DOHH2 (cell line): ENCODE measurements at regions not wholly inside any gene's neighbourhood (a gene's known extent, or its start where the extent isn't known, plus 50 kb on each side); places are given as distances from the start of the nearest gene placed in this dataset.

Experiments used
- H3F3A ChIP-seq: fragments of 200-600 bp; sonication (generic), shearing (Covaris generic); 2 replicates; pipeline ENCODE4 v1.6.0; 2016; ENCODE audit warnings: antibody characterized with exemption, mild to moderate bottlenecking; ENCODE audit not compliant: control insufficient read depth, insufficient read depth
- H3K27ac ChIP-seq: fragments of 200-600 bp; sonication (generic); 2 replicates; pipeline ENCODE4 v1.5.1; 2014; ENCODE audit warnings: low read depth, mild to moderate bottlenecking, low read length, moderate library complexity
- H3K27me3 ChIP-seq: fragments of 200-600 bp; sonication (generic); 2 replicates; pipeline ENCODE4 v1.6.1; 2014; ENCODE audit warnings: mild to moderate bottlenecking, low read length, mixed read lengths; ENCODE audit not compliant: control insufficient read depth
- H3K36me3 ChIP-seq: fragments of 200-600 bp; sonication (generic); 2 replicates; pipeline ENCODE4 v1.6.1; 2014; ENCODE audit warnings: mild to moderate bottlenecking, low read length, moderate library complexity, mixed read lengths; ENCODE audit not compliant: control insufficient read depth
- H3K4me1 ChIP-seq: fragments of 200-600 bp; sonication (generic); 2 replicates; pipeline ENCODE4 v1.6.1; 2014; ENCODE audit warnings: mild to moderate bottlenecking, low read length, mixed read lengths; ENCODE audit not compliant: control insufficient read depth
- H3K4me2 ChIP-seq: fragments of 200-600 bp; sonication (generic); 2 replicates; pipeline ENCODE4 v1.6.0; 2014; ENCODE audit warnings: mild to moderate bottlenecking, low read length, moderate library complexity
- H3K4me3 ChIP-seq: fragments of 200-600 bp; sonication (generic); 2 replicates; pipeline ENCODE4 v1.5.1; 2014; ENCODE audit warnings: mild to moderate bottlenecking, low read length, mixed read lengths
- H3K79me2 ChIP-seq: fragments of 200-600 bp; sonication (generic); 2 replicates; pipeline ENCODE4 v1.6.1; 2014; ENCODE audit warnings: mild to moderate bottlenecking, low read length, mixed read lengths; ENCODE audit not compliant: control insufficient read depth
- H3K9me2 ChIP-seq: fragments of 200-600 bp; sonication (generic); replicated peaks from 2 replicates; pipeline ENCODE4 v1.6.1; 2014; ENCODE audit warnings: mild to moderate bottlenecking, low read length, mixed read lengths; ENCODE audit not compliant: control insufficient read depth
- H3K9me3 ChIP-seq: fragments of 200-600 bp; sonication (generic); 2 replicates; pipeline ENCODE4 v1.6.1; 2014; ENCODE audit warnings: antibody characterized with exemption, low read length, mixed read lengths; ENCODE audit not compliant: control insufficient read depth, insufficient read depth
- H4K20me1 ChIP-seq: fragments of 200-600 bp; sonication (generic); 2 replicates; pipeline ENCODE4 v1.6.0; 2014; ENCODE audit warnings: low read depth, mild to moderate bottlenecking, antibody characterized with exemption, low read length, moderate library complexity; ENCODE audit not compliant: control insufficient read depth, insufficient read depth
- CTCF ChIP-seq: fragments of 200-600 bp; sonication (generic); IDR thresholded peaks from one replicate; pipeline ENCODE4 v1.5.1; 2014; ENCODE audit warnings: antibody characterized with exemption, mild to moderate bottlenecking, low read depth, low read length; ENCODE audit not compliant: poor library complexity, severe bottlenecking
- EZH2phosphoT487 ChIP-seq: fragments of 200-600 bp; sonication (generic); IDR thresholded peaks from 2 replicates; pipeline ENCODE4 v1.6.1; 2017; ENCODE audit warnings: borderline replicate concordance, mild to moderate bottlenecking, antibody characterized with exemption, low read length, moderate library complexity, mixed read lengths

GRCh38 chr1:87926921-87927320 lies 598.2 kb downstream of the LMO4 start:
- Histone ChIP-seq H4K20me1 (no peaks in the 10 kb centered on the region), H3K9me2 (no peaks in the 10 kb centered on the region), H3K36me3 (no peaks in the 10 kb centered on the region), H3K79me2 (no peaks in the 10 kb centered on the region), H3K27me3 (no peaks in the 10 kb centered on the region), H3K9me3 (peaks cover 6% of the 10 kb centered on the region; the same call in 1 of the 2 replicates), H3K4me3 (no peak overlapping the region), H3K4me1 (no peaks in the 10 kb centered on the region), H3K4me2 (no peak overlapping the region), H3F3A (no peaks in the 10 kb centered on the region), H3K27ac (no peak overlapping the region)
- TF ChIP-seq CTCF (no peak), EZH2phosphoT487 (no peak)

GRCh38 chr1:87927391-87928280 lies 599.0 kb downstream of the LMO4 start:
- H3K4me3 ChIP-seq, result no peak overlapping the region
- H3F3A ChIP-seq, result no peaks in the 10 kb centered on the region
- no peak overlapping the region for H3K27ac ChIP-seq
- no peaks in the 10 kb centered on the region for H3K79me2 ChIP-seq
- peaks cover 9% of the 10 kb centered on the region; the same call in 1 of the 2 replicates for H3K9me3 ChIP-seq
- no peaks in the 10 kb centered on the region for H3K27me3 ChIP-seq
- no peaks in the 10 kb centered on the region for H3K9me2 ChIP-seq
- H3K4me1 ChIP-seq, result no peaks in the 10 kb centered on the region
- H4K20me1 ChIP-seq, result no peaks in the 10 kb centered on the region
- no peak overlapping the region for H3K4me2 ChIP-seq
- H3K36me3 ChIP-seq, result no peaks in the 10 kb centered on the region
- TF ChIP-seq CTCF (no peak), EZH2phosphoT487 (no peak)

GRCh38 chr1:87928623-87929022 lies 599.9 kb downstream of the LMO4 start:
- Histone ChIP-seq H3K36me3 (no peaks in the 10 kb centered on the region), H3F3A (no peaks in the 10 kb centered on the region), H3K4me3 (no peak overlapping the region)

More at GRCh38 chr1:87928623-87929022, 599.9 kb downstream of the LMO4 start:
- Histone ChIP-seq H3K27ac (no peak overlapping the region), H3K4me1 (no peaks in the 10 kb centered on the region), H3K79me2 (no peaks in the 10 kb centered on the region), H3K27me3 (no peaks in the 10 kb centered on the region), H4K20me1 (no peaks in the 10 kb centered on the region), H3K9me3 (peaks cover 9% of the 10 kb centered on the region; the same call in 1 of the 2 replicates), H3K9me2 (no peaks in the 10 kb centered on the region), H3K4me2 (no peak overlapping the region)
- TF ChIP-seq CTCF (no peak), EZH2phosphoT487 (no peak)
